ENCODE measurements at regions not wholly inside any gene's neighbourhood (a gene's known extent, or its start where the extent isn't known, plus 50 kb on each side); places are given as distances from the start of the nearest gene placed in this dataset.

GRCh38 chr1:30609999-30610345, 113.4 kb downstream of the MATN1 start:
- no peak for DNase-seq (ENCODE audit: low read depth, low spot score)

GRCh38 chr1:30609336-30609998, 113.9 kb downstream of the MATN1 start:
- no peak for DNase-seq (ENCODE audit: low read depth, low spot score)

GRCh38 chr1:30607723-30608122, 115.7 kb downstream of the MATN1 start:
- no peak for DNase-seq (ENCODE audit: low read depth, low spot score)

- no peak for DNase-seq (ENCODE audit: low read depth, low spot score)
Observed at GRCh38 chr1:30606166-30606565, 117.2 kb downstream of the MATN1 start.

GRCh38 chr1:30605441-30605920, 117.9 kb downstream of the MATN1 start:
- DNase-seq (ENCODE audit: low read depth, low spot score) = no peak

GRCh38 chr1:30604801-30605440, 118.5 kb downstream of the MATN1 start:
- no peak for DNase-seq (ENCODE audit: low read depth, low spot score)

GRCh38 chr1:30603081-30603858, 120.1 kb downstream of the MATN1 start:
- DNase-seq (ENCODE audit: low read depth, low spot score) = no peak

GRCh38 chr1:30601316-30602085, 121.9 kb downstream of the MATN1 start:
- DNase-seq (ENCODE audit: low read depth, low spot score) = no peak

GRCh38 chr1:30600706-30601105, 122.7 kb downstream of the MATN1 start:
- no peak for DNase-seq (ENCODE audit: low read depth, low spot score)

GRCh38 chr1:30600258-30600657, 123.1 kb downstream of the MATN1 start:
- no peak for DNase-seq (ENCODE audit: low read depth, low spot score)

- no peak for DNase-seq (ENCODE audit: low read depth, low spot score)
Observed at GRCh38 chr1:30599721-30600120, 123.7 kb downstream of the MATN1 start.

GRCh38 chr1:30598571-30599114, 124.7 kb downstream of the MATN1 start:
- DNase-seq (ENCODE audit: low read depth, low spot score) = no peak

GRCh38 chr1:30597711-30598110, 125.7 kb downstream of the MATN1 start:
- no peak for DNase-seq (ENCODE audit: low read depth, low spot score)

- no peak for DNase-seq (ENCODE audit: low read depth, low spot score)
Observed at GRCh38 chr1:30596891-30597290, 126.5 kb downstream of the MATN1 start.

GRCh38 chr1:30596470-30596869, 126.9 kb downstream of the MATN1 start:
- no peak for DNase-seq (ENCODE audit: low read depth, low spot score)

- no peak for DNase-seq (ENCODE audit: low read depth, low spot score)
Observed at GRCh38 chr1:30589083-30589482, 134.3 kb downstream of the MATN1 start.

- no peak for DNase-seq (ENCODE audit: low read depth, low spot score)
Observed at GRCh38 chr1:30588311-30589073, 134.9 kb downstream of the MATN1 start.

- DNase-seq (ENCODE audit: low read depth, low spot score) = no peak
Observed at GRCh38 chr1:30586671-30587070, 136.7 kb downstream of the MATN1 start.

GRCh38 chr1:30579580-30579979, 143.8 kb downstream of the MATN1 start:
- no peak for DNase-seq (ENCODE audit: low read depth, low spot score)

- DNase-seq (ENCODE audit: low read depth, low spot score) = no peak
Observed at GRCh38 chr1:30575066-30575465, 148.3 kb downstream of the MATN1 start.

GRCh38 chr1:30572192-30572591, 151.2 kb downstream of the MATN1 start:
- DNase-seq (ENCODE audit: low read depth, low spot score) = no peak
